K562 (cell line): ENCODE measurements at regions not wholly inside any gene's neighbourhood (a gene's known extent, or its start where the extent isn't known, plus 50 kb on each side); places are given as distances from the start of the nearest gene placed in this dataset.

Experiments
- DMBX1 ChIP-seq: fragments of 250-450 bp; sonication (Bioruptor Pico); IDR thresholded peaks from 2 replicates; pipeline ENCODE4 v1.8.0; 2022; ENCODE audit warnings: inconsistent platforms, mild to moderate bottlenecking, moderate library complexity, borderline replicate concordance
- FIP1L1 ChIP-seq: fragments of 200-400 bp; formaldehyde crosslinking; IDR thresholded peaks from 2 replicates; pipeline ENCODE4 v1.6.1; 2018; ENCODE audit warnings: mild to moderate bottlenecking, low read depth, low read length; ENCODE audit not compliant: poor library complexity, severe bottlenecking
- FOXA1 ChIP-seq: fragments of 450-650 bp; IDR thresholded peaks from 2 replicates; pipeline ENCODE4 v1.6.1; 2016; ENCODE audit warnings: mild to moderate bottlenecking, borderline replicate concordance
- KDM1A ChIP-seq, 2 experiments: fragments of 450-650 bp; IDR thresholded peaks; 2 replicates each; pipeline ENCODE4 v1.6.1; 2016; ENCODE audit warnings: mild to moderate bottlenecking in 2 of 2
- POLR2A ChIP-seq: fragments of 450-650 bp; conservative IDR thresholded peaks from 2 replicates; pipeline ENCODE4 v1.6.1; 2016
- ZNF121 ChIP-seq: sonication (generic); formaldehyde crosslinking; conservative IDR thresholded peaks from 2 replicates; pipeline ENCODE4 v1.8.0; 2022; ENCODE audit warnings: missing genetic modification reagents
- ZNF140 ChIP-seq: fragments of 250-450 bp; sonication (Bioruptor Pico); IDR thresholded peaks from 2 replicates; pipeline ENCODE4 v1.8.0; 2021; ENCODE audit warnings: moderate library complexity, mild to moderate bottlenecking, inconsistent platforms
- TF ChIP-seq, protein P1 (sequence below): sonication (generic); formaldehyde crosslinking; IDR thresholded peaks from 2 replicates; pipeline ENCODE4 v1.8.1; 2023; ENCODE audit warnings: missing genetic modification reagents, mild to moderate bottlenecking, borderline replicate concordance

DNA sequence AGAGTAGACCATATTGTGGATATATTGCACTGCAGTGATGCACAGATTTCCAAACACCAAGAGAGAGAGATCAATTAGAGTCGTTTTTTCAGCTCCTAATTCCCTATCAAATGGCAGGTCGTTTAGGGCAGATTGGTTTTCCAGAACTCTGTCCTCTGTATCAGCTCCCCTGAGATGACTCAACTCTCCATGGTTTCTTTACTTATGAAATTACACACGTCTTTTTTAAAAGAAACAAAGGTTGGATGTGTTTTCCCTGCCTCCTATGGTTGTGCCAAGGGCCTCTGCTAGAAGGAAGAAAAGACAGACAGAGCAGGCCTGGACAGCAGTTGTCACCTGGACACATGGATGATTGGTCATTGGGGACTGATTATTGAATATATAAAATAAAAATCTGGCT, 478.1 kb upstream of the NBEA start:
- TF ChIP-seq FIP1L1: no peak
- no peak for TF ChIP-seq ZNF140 (CRISPR knock-in tag)
- TF ChIP-seq ZNF121 (CRISPR knock-in tag): no peak
- TF ChIP-seq POLR2A: no peak
- TF ChIP-seq, protein P1, sequence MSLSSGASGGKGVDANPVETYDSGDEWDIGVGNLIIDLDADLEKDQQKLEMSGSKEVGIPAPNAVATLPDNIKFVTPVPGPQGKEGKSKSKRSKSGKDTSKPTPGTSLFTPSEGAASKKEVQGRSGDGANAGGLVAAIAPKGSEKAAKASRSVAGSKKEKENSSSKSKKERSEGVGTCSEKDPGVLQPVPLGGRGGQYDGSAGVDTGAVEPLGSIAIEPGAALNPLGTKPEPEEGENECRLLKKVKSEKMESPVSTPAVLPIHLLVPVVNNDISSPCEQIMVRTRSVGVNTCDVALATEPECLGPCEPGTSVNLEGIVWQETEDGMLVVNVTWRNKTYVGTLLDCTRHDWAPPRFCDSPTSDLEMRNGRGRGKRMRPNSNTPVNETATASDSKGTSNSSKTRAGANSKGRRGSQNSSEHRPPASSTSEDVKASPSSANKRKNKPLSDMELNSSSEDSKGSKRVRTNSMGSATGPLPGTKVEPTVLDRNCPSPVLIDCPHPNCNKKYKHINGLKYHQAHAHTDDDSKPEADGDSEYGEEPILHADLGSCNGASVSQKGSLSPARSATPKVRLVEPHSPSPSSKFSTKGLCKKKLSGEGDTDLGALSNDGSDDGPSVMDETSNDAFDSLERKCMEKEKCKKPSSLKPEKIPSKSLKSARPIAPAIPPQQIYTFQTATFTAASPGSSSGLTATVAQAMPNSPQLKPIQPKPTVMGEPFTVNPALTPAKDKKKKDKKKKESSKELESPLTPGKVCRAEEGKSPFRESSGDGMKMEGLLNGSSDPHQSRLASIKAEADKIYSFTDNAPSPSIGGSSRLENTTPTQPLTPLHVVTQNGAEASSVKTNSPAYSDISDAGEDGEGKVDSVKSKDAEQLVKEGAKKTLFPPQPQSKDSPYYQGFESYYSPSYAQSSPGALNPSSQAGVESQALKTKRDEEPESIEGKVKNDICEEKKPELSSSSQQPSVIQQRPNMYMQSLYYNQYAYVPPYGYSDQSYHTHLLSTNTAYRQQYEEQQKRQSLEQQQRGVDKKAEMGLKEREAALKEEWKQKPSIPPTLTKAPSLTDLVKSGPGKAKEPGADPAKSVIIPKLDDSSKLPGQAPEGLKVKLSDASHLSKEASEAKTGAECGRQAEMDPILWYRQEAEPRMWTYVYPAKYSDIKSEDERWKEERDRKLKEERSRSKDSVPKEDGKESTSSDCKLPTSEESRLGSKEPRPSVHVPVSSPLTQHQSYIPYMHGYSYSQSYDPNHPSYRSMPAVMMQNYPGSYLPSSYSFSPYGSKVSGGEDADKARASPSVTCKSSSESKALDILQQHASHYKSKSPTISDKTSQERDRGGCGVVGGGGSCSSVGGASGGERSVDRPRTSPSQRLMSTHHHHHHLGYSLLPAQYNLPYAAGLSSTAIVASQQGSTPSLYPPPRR (CRISPR knock-in tag): no peak
- no peak for TF ChIP-seq KDM1A (IDR thresholded peaks at IDR 0.05)
- TF ChIP-seq FOXA1: no peak
- no peak for TF ChIP-seq DMBX1
